GM12873 (cell line): ENCODE measurements at regions not wholly inside any gene's neighbourhood (a gene's known extent, or its start where the extent isn't known, plus 50 kb on each side); places are given as distances from the start of the nearest gene placed in this dataset.

Experiments used
- CTCF ChIP-seq: IDR thresholded peaks from 2 replicates; pipeline ENCODE4 v1.5.1; 2012; ENCODE audit warnings: low read depth, mild to moderate bottlenecking, moderate library complexity, low read length, control low read depth; ENCODE audit not compliant: insufficient read depth; ENCODE audit errors: missing control alignments

GRCh38 chr17:72592967-72593325 is 472.1 kb downstream of the SOX9 start:
- TF ChIP-seq CTCF = no peak

GRCh38 chr17:72594248-72594647 is 473.4 kb downstream of the SOX9 start:
- TF ChIP-seq CTCF = no peak
